GM19035 (cell line): ENCODE measurements at regions not wholly inside any gene's neighbourhood (a gene's known extent, or its start where the extent isn't known, plus 50 kb on each side); places are given as distances from the start of the nearest gene placed in this dataset.

Source experiments
- ATAC-seq: cut with Tn5 transposase; IDR thresholded peaks from one replicate; pipeline ENCODE4 v1.9.1; 2021; ENCODE audit not compliant: unreplicated experiment

DNA sequence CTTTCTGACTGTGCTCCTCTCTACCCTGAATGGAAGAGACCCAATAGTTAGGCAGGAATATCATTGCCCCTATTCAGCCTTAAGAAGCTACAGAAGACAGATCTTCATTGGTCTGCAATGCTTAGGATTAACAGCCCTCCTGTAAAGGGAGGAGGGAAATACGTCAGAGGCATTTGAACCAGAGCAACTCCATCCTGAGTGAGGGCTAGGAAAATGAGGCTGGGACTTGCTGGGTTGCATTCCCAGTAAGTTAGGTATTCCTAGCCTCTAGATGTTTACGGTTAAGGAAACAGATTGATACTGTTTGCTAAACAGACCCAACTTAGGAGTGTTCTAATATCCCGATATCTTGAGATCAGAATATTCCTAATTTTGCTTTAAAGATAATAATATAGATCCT lies 63.5 kb downstream of the PCDH18 start:
- ATAC-seq, result no peak

DNA sequence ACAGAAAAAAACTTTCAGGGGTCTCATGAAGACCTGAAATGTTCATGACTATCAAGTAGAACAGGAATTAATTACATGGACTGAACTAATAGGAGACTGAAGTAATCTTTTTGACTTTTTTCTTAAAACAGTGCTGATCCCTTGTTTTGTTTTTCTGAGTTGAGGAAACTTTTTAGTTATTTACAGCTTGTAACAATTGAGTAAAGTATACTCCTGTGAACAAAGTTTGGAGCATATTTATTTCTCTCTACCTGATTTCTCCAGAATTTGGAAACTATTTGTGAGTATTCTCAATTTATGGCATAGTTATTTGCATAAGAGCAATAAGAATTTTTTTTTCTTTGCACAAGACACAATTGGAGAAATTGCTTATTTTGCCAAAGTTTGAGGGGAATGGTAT lies 64.8 kb downstream of the PCDH18 start:
- no peak for ATAC-seq

DNA sequence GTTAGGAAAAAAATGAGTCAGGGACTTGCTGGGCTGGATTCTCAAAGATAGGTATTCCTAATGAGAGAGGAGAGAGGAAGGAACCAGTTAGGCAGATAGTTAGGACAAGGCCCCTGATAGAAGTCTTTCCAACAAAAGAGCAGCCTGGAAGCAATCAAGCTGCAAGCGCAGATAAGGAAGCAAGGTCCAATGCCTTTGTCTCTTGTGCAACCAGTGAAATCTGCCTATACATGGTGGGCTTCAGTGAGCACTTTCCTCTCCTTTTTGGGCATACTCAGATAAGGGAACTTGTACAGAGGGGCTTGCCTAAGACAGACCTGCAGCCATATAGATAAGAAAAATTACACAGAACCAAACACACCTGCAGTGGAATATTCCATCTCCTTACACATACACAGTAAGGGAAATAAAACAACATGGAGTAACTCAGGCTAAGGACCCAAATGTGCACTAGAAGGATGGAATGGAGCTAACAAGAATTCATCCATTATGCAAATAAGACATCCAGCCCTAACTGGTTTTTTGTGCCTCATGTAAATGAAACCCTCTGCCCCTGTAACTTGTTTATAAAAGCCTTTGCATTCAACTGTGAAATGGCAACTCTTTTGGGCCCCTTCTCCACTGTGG lies 68.8 kb downstream of the PCDH18 start:
- ATAC-seq, result no peak

DNA sequence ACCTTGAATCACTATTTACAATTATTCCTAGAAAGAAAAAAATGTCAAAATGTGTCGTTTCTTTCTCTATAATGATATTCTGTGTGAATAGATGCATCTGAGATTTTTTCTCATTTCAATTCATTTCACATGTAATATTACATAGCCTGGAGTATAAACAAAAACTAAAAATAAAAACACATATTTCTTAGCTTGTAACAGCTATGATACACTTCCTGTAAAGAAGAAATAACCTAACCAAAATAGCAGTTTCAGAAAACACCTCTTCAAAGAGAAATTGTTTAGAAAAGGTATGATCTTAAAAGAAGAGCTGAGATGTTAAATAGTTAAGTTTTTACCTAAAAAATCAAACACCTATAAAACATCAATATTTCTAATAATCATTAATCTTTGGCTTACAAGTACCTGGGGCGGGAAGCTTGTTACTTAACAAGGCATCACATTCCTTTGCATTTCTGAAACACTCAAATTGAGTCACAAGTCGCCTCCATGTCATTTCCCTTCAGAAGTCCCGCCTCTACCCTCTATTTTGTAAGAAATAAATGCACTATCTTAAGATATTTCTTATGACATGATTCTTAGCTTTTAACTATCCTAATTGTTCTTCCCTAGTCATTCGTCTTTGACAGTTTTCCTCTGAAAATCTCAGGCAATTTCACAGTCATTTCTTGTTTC lies 76.5 kb downstream of the PCDH18 start:
- no peak for ATAC-seq

DNA sequence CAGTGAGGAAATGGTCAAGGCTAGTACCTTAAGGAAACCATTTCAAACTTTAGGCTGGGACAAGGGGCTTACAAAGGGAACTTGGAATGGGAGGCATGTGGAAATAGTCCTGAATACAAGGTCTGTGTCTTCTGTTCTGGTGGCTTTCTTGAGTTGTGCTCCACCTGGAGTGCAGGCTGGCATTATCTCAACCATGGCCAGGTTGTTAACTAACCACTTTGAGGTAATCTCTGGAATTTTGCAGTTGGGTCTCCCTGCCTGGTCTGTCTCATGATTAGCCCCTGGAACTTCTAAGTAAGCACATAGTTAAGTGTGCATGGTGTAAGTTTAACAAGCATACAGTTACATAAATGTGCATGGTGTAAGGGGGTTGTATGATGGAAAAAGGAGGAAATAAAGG lies 77.5 kb downstream of the PCDH18 start:
- ATAC-seq, result no peak

DNA sequence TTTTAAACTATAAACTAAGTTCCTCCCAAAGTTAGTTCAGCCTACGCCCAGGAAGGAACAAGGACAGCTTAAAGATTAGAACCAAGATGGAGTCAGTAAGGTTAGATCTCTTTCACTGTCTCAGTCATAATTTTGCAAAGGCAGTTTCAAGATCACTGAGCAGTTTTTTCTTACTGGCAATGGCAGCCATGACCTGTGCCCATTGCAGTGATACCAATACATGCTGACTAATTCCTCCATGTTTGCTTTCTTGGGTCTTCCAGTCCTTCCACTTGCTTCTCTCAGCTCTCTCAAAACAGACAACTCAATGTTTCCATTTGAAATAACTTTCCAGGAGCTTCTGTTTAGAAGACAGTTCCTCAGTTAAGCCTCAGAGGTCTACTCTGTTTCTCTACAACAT lies 79.5 kb downstream of the PCDH18 start:
- no peak for ATAC-seq

DNA sequence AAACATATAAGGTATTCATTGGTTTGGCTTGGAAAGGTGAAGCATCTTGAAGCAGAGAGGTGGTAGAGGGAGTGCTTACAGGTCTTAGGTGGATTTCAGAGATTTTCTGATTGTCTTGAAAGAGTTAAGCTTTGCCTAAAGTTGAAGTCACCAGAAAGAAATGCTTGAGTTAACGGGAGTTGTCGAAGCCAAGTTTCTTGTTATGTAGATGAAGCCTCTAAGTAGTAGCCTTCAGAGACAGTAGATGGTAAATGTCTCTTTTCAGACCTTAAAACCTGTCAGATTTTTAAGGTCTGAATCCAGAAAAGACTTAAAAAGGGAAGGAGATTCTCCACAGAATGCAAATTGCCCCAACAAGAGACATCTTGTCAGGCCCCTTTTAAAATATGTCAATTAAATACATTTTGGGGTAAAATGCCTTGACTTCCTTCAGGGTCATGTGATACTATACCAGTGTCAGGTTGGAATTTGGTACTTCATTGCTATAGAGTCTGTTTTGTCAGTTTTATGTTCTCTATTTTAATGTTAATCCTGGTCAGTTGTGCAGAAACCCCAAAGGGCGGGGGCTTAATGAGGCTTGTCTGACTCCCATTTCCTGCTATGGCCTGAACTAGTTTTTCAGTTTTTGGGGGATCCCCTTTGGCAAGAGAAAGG lies 81.0 kb downstream of the PCDH18 start:
- no peak for ATAC-seq

DNA sequence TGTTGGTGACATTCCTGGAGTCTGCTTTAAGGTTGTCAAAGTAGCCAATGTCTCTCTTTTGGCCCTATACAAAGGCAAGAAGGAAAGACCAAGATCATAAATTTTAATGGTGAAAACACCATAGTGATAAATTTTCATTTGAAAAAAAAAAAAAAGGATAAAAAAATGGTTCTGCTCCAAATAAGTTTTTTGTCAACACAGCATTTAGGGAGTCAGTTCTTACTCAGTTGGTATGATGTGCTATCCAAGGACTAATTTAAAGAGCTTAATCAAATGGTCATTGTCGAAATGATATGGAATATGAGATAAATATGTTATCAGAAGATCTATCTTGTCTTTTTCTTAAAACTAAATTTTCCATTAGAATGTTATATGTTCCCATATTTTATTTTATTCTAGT lies 83.9 kb downstream of the PCDH18 start:
- no peak for ATAC-seq

DNA sequence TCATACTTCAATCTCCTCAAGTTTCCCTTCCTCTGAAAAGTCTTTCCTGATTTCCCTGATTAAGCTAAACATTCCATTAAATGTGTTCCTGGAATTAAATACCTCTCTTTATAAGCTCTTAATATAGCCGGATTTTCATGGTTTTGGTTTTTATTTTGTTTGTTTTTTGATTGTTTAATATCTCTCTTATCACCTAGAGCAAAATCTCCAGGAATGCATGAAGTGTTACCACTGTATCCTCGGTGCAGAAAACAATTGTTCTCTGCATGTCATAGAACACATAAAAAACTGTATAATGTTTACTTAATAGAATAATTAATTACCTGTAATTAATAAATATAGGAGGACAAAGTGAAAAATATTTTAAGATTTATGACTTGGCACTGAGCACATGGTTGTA lies 86.2 kb downstream of the PCDH18 start:
- no peak for ATAC-seq

DNA sequence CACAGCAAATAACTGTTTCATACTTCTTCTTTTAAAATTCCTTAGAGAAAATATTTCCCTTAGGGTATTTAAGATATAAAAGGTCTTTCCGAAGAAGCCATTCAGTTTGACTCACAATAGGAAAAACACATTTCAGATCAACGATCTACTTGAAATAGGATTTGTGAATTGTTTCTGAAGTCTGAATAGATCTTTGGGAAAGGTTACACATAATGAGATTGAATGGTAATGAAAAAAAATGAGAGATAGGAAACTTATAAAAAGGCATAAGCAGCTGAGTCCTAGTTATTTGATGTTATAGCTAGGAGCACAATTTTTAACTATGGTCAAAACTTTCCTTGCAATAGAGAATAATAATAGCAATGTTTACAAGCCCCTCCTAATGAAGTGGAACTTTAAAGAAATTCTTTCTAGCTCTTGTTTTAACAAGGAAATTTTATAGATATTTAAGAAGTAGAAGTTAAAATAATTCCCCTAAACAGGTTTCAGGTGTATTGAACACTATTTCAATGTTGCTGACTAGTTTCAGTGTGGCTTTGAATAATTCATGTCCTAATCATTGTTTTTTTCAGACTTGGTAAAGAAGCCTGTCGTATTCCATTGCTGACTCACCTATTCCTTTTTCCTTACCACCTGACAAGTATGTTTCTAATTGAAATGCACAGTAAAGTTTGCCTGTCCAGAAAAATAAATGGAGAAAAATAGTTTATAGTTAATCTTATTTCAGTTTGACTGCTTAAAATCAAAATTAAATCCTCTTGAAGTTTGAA lies 89.1 kb downstream of the PCDH18 start:
- ATAC-seq, result no peak

DNA sequence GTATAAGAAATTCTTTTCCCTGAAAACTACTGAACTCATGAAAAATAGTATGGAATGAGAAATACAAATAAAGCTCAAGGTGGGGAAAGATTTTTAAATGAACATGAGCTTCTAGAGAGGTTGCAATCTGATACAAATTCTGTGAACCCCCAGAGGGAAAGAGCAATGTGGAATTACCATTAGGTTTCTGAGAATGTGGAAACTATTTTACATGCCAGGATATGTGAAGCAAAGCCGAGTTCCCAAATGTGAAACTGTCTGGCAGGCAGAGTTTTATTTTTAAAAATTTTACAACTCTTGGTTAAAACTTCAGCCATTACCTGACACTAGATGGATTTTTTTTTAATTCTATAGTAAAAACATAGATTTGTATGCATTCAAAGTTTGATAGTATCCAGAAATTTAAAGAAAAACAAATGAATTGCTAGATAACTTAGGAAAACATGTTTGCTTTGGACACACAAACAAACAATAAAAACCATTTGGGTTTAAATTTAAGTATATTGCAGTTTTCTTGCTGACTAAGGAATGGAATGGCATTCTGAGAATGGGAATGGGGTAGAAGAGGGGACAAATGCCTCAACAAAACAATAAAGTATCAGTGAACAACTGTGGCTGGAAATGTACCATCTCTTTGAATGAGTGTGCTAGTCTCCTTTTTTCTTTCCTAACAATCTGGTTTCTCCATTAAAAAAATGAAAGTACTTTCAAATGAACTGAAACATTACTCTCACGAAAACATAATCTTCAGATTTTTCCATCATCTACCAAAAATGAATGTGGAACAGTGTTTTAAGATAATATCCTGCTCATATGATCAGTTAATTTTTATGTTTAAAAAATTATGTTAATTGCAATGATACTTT lies 99.6 kb downstream of the PCDH18 start:
- ATAC-seq, result no peak

DNA sequence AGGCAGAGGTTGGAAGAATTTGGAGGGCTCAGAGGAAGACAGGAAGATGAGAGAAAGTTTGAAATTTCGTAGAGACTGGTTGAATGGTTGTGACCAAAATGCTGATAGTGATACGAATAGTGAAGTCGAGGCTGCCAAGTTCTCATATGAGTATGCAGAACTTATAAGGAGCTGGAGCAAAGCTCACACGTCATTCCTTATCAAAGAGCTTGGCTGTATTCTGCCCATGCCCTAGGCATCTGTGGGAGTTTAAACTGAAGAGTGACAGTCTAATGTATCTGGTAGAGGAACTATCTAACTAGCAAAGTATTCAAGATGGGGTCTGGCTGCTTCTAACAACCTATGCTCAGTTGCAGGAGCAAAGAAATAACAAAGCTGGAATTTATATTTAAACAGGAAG lies 102.1 kb downstream of the PCDH18 start:
- ATAC-seq, result no peak

DNA sequence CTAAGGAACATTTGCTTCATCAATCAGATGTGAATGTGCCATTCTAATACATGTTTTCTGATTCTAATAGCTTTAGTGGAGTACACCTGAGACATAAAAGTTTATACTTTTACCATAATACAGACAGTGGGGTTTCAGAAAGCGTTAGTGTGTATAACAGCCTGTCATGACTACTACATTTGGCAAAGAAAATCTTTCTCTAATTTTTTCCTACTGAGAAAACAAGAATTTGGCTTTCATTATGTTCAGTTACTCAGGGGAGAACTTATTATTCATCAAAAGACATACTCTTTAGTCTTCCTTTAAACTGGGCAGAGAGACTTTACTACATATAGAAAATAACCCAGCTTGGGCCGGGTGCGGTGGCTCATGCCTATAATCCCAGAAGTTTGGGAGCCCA lies 104.9 kb downstream of the PCDH18 start:
- no peak for ATAC-seq

DNA sequence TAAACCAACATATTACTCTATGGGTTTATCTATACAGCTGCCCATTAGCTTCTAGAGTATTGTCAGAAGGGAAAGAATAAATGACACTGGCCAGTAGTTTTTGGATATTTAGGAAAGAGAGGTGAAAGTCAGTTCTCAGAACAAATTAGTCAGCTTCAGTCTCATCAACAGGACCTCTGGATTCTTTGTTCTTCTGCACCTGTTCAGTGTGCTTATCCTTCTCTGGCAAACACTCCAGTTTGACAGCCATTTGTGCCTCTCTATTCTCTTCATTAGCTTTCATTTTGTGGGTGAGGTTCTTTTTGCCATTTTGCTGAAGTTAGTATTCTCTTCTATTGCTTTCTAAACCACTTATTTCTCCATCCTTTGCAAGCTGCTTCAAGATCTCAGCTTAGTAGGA lies 107.0 kb downstream of the PCDH18 start:
- ATAC-seq, result no peak

DNA sequence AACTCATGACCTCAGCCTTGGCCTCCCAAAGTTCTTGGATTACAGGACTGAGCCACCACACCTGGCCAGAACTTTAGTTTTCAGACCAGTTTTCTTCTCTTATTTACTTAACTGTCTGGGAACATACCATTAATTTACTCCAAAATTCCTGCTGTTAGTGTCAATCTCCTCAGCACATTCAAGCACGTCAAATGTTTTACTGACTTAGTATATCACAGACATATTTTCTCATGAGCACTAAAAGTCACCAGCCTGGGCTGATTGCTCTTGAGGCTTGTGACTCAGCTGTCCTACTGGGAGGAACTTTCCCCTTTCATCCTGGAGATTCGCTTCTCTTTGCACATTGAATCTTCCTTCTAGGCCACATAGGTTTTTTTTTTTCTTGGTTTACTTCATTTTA lies 109.6 kb downstream of the PCDH18 start:
- ATAC-seq, result no peak

DNA sequence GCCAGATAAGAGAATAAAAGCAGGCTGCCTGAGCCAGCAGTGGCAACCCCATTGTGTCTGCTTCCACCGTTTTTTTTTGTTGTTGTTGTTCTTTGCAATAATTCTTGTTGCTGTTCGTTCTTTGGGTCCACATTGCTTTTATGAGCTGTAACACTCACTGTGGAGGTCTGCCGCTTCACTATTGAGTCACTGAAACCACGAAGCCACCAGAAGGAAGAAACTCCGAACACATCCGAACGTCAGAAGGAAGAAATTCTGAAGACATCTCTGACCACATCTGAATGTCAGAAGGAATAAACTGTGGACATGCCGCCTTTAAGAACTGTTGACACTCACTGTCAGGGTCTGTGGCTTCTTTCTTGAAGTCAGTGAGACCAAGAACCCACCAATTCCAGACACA lies 110.5 kb downstream of the PCDH18 start:
- no peak for ATAC-seq

DNA sequence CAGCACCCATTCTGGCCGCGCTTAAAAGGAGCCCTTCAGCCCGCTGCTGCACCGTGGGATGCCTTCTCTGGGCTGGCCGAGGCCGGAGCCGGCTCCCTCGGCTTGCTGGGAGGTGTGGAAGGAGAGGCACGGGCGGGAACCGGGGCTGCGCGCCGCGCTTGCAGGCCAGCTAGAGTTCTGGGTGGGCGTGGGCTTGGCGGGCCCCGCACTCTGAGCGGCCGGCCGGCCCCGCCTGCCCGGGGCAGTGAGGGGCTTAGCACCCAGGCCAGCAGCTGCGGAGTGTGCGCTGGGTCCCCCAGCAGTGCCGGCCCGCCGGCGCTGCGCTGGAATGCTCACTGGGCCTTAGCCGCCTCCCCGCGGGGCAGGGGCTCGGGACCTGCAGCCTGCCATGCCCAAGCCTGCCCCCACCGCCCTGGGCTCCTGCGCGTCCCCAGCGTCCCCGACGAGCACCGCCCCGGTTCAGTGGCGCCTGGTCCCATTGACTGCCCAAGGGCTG lies 111.3 kb downstream of the PCDH18 start:
- ATAC-seq, result no peak

DNA sequence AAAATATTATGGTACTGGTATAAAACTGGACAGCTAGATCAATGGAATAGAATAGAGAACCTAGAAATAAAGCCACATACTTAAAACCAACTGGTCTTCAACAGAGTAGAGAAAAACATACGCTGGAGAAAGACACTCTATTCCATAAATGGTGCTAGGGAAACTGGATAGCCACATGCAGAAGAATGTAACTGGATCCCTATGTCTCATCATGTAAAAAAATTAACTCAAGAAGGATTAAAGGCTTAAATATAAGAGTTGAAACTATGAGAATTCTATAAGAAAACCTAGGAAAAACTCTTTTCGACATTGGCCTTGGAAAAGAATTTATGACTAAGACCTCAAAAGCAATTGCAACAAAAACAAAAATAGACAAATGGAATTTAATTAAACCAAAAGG lies 114.6 kb downstream of the PCDH18 start:
- no peak for ATAC-seq

DNA sequence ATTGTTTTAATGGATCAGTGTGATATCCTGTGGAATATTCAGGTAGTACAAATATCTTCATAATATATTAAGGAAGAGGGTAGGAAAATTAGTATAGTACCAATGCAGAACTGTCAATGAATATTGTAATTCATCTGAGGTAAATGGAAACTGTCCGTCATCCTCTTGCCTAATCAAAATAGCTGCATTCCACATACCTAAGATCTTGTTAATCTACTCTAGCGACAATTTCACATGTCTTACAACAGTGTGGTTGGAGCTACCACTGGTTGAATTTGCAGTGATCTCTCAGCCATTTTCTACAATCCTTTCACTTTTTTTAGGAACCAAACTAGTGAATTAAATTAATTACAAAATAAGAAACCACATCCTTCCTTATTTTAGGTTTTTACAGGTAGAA lies 117.5 kb downstream of the PCDH18 start:
- ATAC-seq, result no peak

DNA sequence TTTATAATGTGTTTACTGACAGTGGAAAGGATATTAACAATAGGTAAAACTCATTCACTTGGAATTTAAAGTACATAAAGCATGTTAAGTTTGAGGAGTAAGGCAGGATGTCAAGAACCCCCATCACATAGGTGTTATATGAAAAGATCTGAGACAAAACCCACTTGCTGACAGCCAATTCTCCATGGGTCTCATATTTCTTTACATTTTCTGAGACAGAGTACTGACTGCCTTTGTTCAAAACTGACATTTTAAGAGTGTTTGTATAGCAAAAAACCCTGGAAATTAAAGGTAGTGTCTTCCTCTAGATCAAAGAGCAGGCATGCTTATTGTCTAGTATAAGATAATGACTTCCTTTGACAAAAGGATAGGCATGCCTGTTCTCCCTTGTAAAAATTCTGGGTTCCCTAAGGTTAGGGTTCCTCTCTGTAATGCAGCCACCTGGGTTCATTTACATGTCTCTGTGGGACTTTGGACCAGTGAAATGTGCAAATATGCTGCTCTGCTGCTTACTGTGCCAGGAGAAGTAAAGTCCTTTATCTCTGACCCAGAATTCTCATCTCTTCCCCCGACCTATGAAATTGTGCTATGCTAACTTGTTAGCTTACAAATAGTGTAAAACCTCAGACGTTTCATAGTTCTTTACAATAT lies 123.6 kb downstream of the PCDH18 start:
- ATAC-seq, result no peak
